ENCODE measurements at regions not wholly inside any gene's neighbourhood (a gene's known extent, or its start where the extent isn't known, plus 50 kb on each side); places are given as distances from the start of the nearest gene placed in this dataset.

DNA sequence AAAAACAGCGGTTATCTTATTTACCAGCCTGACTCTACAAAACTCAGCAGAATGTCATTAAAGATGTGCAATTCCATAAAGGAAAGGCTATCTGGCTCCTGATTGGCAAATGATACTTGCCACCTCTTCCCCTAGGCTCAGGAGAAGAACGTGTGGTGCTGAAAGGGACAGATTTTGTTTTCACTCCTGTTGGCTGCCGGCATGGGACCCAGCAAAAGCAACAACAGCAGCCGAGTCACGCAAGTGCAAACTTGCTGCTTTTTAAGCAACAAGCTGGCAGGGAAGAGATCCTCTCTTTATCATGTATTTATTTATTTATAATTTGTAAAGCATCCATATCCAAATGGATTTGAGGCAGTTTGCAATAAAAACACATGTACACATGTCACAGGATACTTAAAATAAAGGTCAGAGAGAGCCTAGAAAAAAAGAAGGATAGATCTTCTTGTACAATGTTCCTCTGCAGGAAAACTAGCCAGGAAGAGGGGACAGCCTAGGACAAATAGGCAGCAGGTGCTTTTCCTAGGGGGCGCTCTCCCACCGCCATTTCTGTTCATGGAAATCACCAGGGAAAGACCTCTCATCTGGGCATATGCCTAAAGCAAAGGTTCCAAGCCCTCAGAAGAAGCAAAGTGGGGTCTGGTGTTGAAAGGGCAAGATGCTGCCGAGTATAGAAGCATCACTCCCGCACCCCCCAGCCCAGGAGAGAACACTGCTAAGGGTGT lies 799.3 kb downstream of the BCL11A start:
- ATAC-seq = no peak
- TF ChIP-seq RARB (CRISPR knock-in tag; IDR thresholded peaks at IDR 0.05) (no peak), ESRRG (CRISPR knock-in tag; IDR thresholded peaks at IDR 0.05) (no peak), TOX (CRISPR knock-in tag; IDR thresholded peaks at IDR 0.05; ENCODE audit: borderline replicate concordance) (no peak), ZNF565 (CRISPR knock-in tag; conservative IDR thresholded peaks at IDR 0.05; ENCODE audit: low read depth) (no peak), TCF4 (CRISPR knock-in tag; IDR thresholded peaks at IDR 0.05; ENCODE audit: borderline replicate concordance) (no peak), GLIS3 (CRISPR knock-in tag; IDR thresholded peaks at IDR 0.05) (no peak), ARNTL (CRISPR knock-in tag; IDR thresholded peaks at IDR 0.05; ENCODE audit: borderline replicate concordance, low read depth) (no peak), OSR1 (CRISPR knock-in tag; IDR thresholded peaks at IDR 0.05) (no peak), CSDC2 (CRISPR knock-in tag; IDR thresholded peaks at IDR 0.05) (no peak), CSRNP3 (CRISPR knock-in tag; IDR thresholded peaks at IDR 0.05) (no peak)
- TF ChIP-seq, protein P1, sequence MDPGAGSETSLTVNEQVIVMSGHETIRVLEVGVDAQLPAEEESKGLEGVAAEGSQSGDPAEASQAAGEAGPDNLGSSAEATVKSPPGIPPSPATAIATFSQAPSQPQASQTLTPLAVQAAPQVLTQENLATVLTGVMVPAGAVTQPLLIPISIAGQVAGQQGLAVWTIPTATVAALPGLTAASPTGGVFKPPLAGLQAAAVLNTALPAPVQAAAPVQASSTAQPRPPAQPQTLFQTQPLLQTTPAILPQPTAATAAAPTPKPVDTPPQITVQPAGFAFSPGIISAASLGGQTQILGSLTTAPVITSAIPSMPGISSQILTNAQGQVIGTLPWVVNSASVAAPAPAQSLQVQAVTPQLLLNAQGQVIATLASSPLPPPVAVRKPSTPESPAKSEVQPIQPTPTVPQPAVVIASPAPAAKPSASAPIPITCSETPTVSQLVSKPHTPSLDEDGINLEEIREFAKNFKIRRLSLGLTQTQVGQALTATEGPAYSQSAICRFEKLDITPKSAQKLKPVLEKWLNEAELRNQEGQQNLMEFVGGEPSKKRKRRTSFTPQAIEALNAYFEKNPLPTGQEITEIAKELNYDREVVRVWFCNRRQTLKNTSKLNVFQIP (CRISPR knock-in tag; IDR thresholded peaks at IDR 0.05; ENCODE audit: borderline replicate concordance, low read depth) = no peak
- TF ChIP-seq, protein P2, sequence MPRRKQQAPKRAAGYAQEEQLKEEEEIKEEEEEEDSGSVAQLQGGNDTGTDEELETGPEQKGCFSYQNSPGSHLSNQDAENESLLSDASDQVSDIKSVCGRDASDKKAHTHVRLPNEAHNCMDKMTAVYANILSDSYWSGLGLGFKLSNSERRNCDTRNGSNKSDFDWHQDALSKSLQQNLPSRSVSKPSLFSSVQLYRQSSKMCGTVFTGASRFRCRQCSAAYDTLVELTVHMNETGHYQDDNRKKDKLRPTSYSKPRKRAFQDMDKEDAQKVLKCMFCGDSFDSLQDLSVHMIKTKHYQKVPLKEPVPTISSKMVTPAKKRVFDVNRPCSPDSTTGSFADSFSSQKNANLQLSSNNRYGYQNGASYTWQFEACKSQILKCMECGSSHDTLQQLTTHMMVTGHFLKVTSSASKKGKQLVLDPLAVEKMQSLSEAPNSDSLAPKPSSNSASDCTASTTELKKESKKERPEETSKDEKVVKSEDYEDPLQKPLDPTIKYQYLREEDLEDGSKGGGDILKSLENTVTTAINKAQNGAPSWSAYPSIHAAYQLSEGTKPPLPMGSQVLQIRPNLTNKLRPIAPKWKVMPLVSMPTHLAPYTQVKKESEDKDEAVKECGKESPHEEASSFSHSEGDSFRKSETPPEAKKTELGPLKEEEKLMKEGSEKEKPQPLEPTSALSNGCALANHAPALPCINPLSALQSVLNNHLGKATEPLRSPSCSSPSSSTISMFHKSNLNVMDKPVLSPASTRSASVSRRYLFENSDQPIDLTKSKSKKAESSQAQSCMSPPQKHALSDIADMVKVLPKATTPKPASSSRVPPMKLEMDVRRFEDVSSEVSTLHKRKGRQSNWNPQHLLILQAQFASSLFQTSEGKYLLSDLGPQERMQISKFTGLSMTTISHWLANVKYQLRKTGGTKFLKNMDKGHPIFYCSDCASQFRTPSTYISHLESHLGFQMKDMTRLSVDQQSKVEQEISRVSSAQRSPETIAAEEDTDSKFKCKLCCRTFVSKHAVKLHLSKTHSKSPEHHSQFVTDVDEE (CRISPR knock-in tag; IDR thresholded peaks at IDR 0.05) = no peak

- ATAC-seq = no peak
- TF ChIP-seq, protein P1 (CRISPR knock-in tag; IDR thresholded peaks at IDR 0.05; ENCODE audit: borderline replicate concordance, low read depth) = no peak
- TF ChIP-seq ESRRG (CRISPR knock-in tag; IDR thresholded peaks at IDR 0.05) (no peak), CSRNP3 (CRISPR knock-in tag; IDR thresholded peaks at IDR 0.05) (no peak), PPARA (CRISPR knock-in tag; IDR thresholded peaks at IDR 0.05; ENCODE audit: borderline replicate concordance) (no peak), GLIS3 (CRISPR knock-in tag; IDR thresholded peaks at IDR 0.05) (no peak), ZNF565 (CRISPR knock-in tag; conservative IDR thresholded peaks at IDR 0.05; ENCODE audit: low read depth) (no peak), ZNF70 (CRISPR knock-in tag; IDR thresholded peaks at IDR 0.05) (no peak), ARNTL (CRISPR knock-in tag; IDR thresholded peaks at IDR 0.05; ENCODE audit: borderline replicate concordance, low read depth) (no peak), CSDC2 (CRISPR knock-in tag; IDR thresholded peaks at IDR 0.05) (no peak)
- TF ChIP-seq, protein P2 (CRISPR knock-in tag; IDR thresholded peaks at IDR 0.05) = no peak
- TF ChIP-seq, protein P3, sequence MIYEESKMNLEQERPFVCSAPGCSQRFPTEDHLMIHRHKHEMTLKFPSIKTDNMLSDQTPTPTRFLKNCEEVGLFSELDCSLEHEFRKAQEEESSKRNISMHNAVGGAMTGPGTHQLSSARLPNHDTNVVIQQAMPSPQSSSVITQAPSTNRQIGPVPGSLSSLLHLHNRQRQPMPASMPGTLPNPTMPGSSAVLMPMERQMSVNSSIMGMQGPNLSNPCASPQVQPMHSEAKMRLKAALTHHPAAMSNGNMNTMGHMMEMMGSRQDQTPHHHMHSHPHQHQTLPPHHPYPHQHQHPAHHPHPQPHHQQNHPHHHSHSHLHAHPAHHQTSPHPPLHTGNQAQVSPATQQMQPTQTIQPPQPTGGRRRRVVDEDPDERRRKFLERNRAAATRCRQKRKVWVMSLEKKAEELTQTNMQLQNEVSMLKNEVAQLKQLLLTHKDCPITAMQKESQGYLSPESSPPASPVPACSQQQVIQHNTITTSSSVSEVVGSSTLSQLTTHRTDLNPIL (CRISPR knock-in tag; IDR thresholded peaks at IDR 0.05; ENCODE audit: low read depth) = no peak
These were observed 800.9 kb downstream of the BCL11A start for GRCh38 chr2:59752512-59752911.
